ENCODE measurements at regions not wholly inside any gene's neighbourhood (a gene's known extent, or its start where the extent isn't known, plus 50 kb on each side); places are given as distances from the start of the nearest gene placed in this dataset.

- no peak for DNase-seq
Observed at GRCh38 chrX:4450177-4450576, 736.7 kb upstream of the PRKX start.

GRCh38 chrX:4435905-4436304, 722.5 kb upstream of the PRKX start:
- DNase-seq = no peak

GRCh38 chrX:4397471-4397870, 684.0 kb upstream of the PRKX start:
- no peak for DNase-seq

- DNase-seq = no peak
Observed at GRCh38 chrX:4382273-4382672, 668.8 kb upstream of the PRKX start.

GRCh38 chrX:4380710-4381109, 667.3 kb upstream of the PRKX start:
- DNase-seq = no peak

- DNase-seq = no peak
Observed at GRCh38 chrX:4379071-4379470, 665.6 kb upstream of the PRKX start.

GRCh38 chrX:4373791-4374190, 660.3 kb upstream of the PRKX start:
- no peak for DNase-seq

- DNase-seq = no peak
Observed at GRCh38 chrX:4358577-4358976, 645.1 kb upstream of the PRKX start.

- DNase-seq = no peak
Observed at GRCh38 chrX:4322916-4323315, 609.5 kb upstream of the PRKX start.

- no peak for DNase-seq
Observed at GRCh38 chrX:4320436-4320947, 607.0 kb upstream of the PRKX start.

GRCh38 chrX:4315891-4316290, 602.4 kb upstream of the PRKX start:
- no peak for DNase-seq

GRCh38 chrX:4314586-4314985, 601.1 kb upstream of the PRKX start:
- no peak for DNase-seq

GRCh38 chrX:4277122-4277521, 563.7 kb upstream of the PRKX start:
- DNase-seq = no peak

- DNase-seq = no peak
Observed at GRCh38 chrX:4268676-4269075, 555.2 kb upstream of the PRKX start.

- no peak for DNase-seq
Observed at GRCh38 chrX:4265036-4265435, 551.6 kb upstream of the PRKX start.

- no peak for DNase-seq
Observed at GRCh38 chrX:4263030-4263803, 549.8 kb upstream of the PRKX start.

- no peak for DNase-seq
Observed at GRCh38 chrX:4253092-4253491, 539.6 kb upstream of the PRKX start.

GRCh38 chrX:4249401-4249800, 536.0 kb upstream of the PRKX start:
- no peak for DNase-seq

- no peak for DNase-seq
Observed at GRCh38 chrX:4243759-4244158, 530.3 kb upstream of the PRKX start.

- no peak for DNase-seq
Observed at GRCh38 chrX:4240541-4241194, 527.2 kb upstream of the PRKX start.

- no peak for DNase-seq
Observed at GRCh38 chrX:4239650-4240540, 526.4 kb upstream of the PRKX start.

GRCh38 chrX:4238916-4239315, 525.5 kb upstream of the PRKX start:
- no peak for DNase-seq

GRCh38 chrX:4225086-4225485, 511.6 kb upstream of the PRKX start:
- no peak for DNase-seq

- DNase-seq = no peak
Observed at GRCh38 chrX:4206941-4207340, 493.5 kb upstream of the PRKX start.
